ENCODE measurements at regions not wholly inside any gene's neighbourhood (a gene's known extent, or its start where the extent isn't known, plus 50 kb on each side); places are given as distances from the start of the nearest gene placed in this dataset.

- DNase-seq, result no peak
These were observed 850.0 kb downstream of the TBC1D22A start for GRCh38 chr22:47612311-47612910.

GRCh38 chr22:47610764-47611163 is 848.3 kb downstream of the TBC1D22A start:
- DNase-seq, result no peak
- Histone ChIP-seq H3K9me2 (replicated peaks; ENCODE audit: insufficient read depth, low read length) (no peaks in the 10 kb centered on the region), H3K4me1 (ENCODE audit: low read length) (no peaks in the 10 kb centered on the region), H3K4me2 (ENCODE audit: low read depth, low read length) (no peak overlapping the region), H3K79me2 (ENCODE audit: low read length) (no peaks in the 10 kb centered on the region), H3K36me3 (replicated peaks; ENCODE audit: insufficient read depth, low read length) (no peaks in the 10 kb centered on the region), H3K27ac (ENCODE audit: low read length) (no peak overlapping the region), H3K27me3 (replicated peaks; ENCODE audit: insufficient read depth, low read length) (no peaks in the 10 kb centered on the region), H2AFZ (ENCODE audit: low read length) (no peak overlapping the region), H3F3A (ENCODE audit: insufficient read depth, low read length) (no peaks in the 10 kb centered on the region), H3K9me3 (replicated peaks; ENCODE audit: insufficient read depth, low read length) (no peaks in the 10 kb centered on the region), H3K9ac (ENCODE audit: low read length) (no peak overlapping the region), H4K20me1 (ENCODE audit: insufficient read depth, low read length) (no peaks in the 10 kb centered on the region), H3K4me3 (ENCODE audit: low read length) (no peak overlapping the region)
- no peak for TF ChIP-seq CTCF (IDR thresholded peaks at IDR 0.05; ENCODE audit: low read length)
- TF ChIP-seq EZH2phosphoT487 (IDR thresholded peaks at IDR 0.05; ENCODE audit: low read length), result no peak
- TF ChIP-seq EZH2 (optimal IDR thresholded peaks at IDR 0.05; ENCODE audit: low read depth, low read length), result no peak

More at GRCh38 chr22:47612311-47612910, 850.0 kb downstream of the TBC1D22A start:
- Histone ChIP-seq H3K4me2 (ENCODE audit: low read depth, low read length) (no peak overlapping the region), H4K20me1 (ENCODE audit: insufficient read depth, low read length) (no peaks in the 10 kb centered on the region), H3K9me2 (replicated peaks; ENCODE audit: insufficient read depth, low read length) (no peaks in the 10 kb centered on the region), H3K4me3 (ENCODE audit: low read length) (no peak overlapping the region), H3K9me3 (replicated peaks; ENCODE audit: insufficient read depth, low read length) (no peaks in the 10 kb centered on the region), H3K79me2 (ENCODE audit: low read length) (no peaks in the 10 kb centered on the region), H3K27ac (ENCODE audit: low read length) (no peak overlapping the region), H3K36me3 (replicated peaks; ENCODE audit: insufficient read depth, low read length) (no peaks in the 10 kb centered on the region), H3K4me1 (ENCODE audit: low read length) (no peaks in the 10 kb centered on the region), H2AFZ (ENCODE audit: low read length) (no peak overlapping the region), H3K9ac (ENCODE audit: low read length) (no peak overlapping the region), H3F3A (ENCODE audit: insufficient read depth, low read length) (no peaks in the 10 kb centered on the region), H3K27me3 (replicated peaks; ENCODE audit: insufficient read depth, low read length) (no peaks in the 10 kb centered on the region)
- TF ChIP-seq EZH2 (optimal IDR thresholded peaks at IDR 0.05; ENCODE audit: low read depth, low read length), result no peak
- TF ChIP-seq CTCF (IDR thresholded peaks at IDR 0.05; ENCODE audit: low read length), result no peak
- no peak for TF ChIP-seq EZH2phosphoT487 (IDR thresholded peaks at IDR 0.05; ENCODE audit: low read length)

- Histone ChIP-seq H3F3A (ENCODE audit: insufficient read depth, low read length) (no peaks in the 10 kb centered on the region), H3K27me3 (replicated peaks; ENCODE audit: insufficient read depth, low read length) (no peaks in the 10 kb centered on the region), H3K9ac (ENCODE audit: low read length) (no peak overlapping the region), H3K4me2 (ENCODE audit: low read depth, low read length) (no peak overlapping the region), H4K20me1 (ENCODE audit: insufficient read depth, low read length) (no peaks in the 10 kb centered on the region), H3K9me2 (replicated peaks; ENCODE audit: insufficient read depth, low read length) (no peaks in the 10 kb centered on the region), H3K4me1 (ENCODE audit: low read length) (no peaks in the 10 kb centered on the region), H3K79me2 (ENCODE audit: low read length) (no peaks in the 10 kb centered on the region), H2AFZ (ENCODE audit: low read length) (no peak overlapping the region), H3K36me3 (replicated peaks; ENCODE audit: insufficient read depth, low read length) (no peaks in the 10 kb centered on the region), H3K4me3 (ENCODE audit: low read length) (no peak overlapping the region), H3K9me3 (replicated peaks; ENCODE audit: insufficient read depth, low read length) (no peaks in the 10 kb centered on the region), H3K27ac (ENCODE audit: low read length) (no peak overlapping the region)
- TF ChIP-seq EZH2phosphoT487 (IDR thresholded peaks at IDR 0.05; ENCODE audit: low read length) (no peak), CTCF (IDR thresholded peaks at IDR 0.05; ENCODE audit: low read length) (no peak), EZH2 (optimal IDR thresholded peaks at IDR 0.05; ENCODE audit: low read depth, low read length) (no peak)
- no peak for DNase-seq
These were observed 847.8 kb downstream of the TBC1D22A start for GRCh38 chr22:47610281-47610680.

All from MM.1S (cell line).